H1 (cell line): ENCODE measurements at regions not wholly inside any gene's neighbourhood (a gene's known extent, or its start where the extent isn't known, plus 50 kb on each side); places are given as distances from the start of the nearest gene placed in this dataset.

Experiments used
- CBX8 ChIP-seq: fragments of 300-800, 300-1000 bp; sonication (generic); IDR thresholded peaks from 2 replicates; pipeline ENCODE4 v1.7.1; 2016; ENCODE audit warnings: low read depth, low read length, borderline replicate concordance
- CREB1 ChIP-seq: IDR thresholded peaks from 2 replicates; pipeline ENCODE4 v1.6.1; 2012; ENCODE audit warnings: inconsistent platforms
- GABPA ChIP-seq: IDR thresholded peaks from 2 replicates; pipeline ENCODE4 v1.6.1; 2011; ENCODE audit warnings: mild to moderate bottlenecking, low read length, moderate library complexity, borderline replicate concordance; ENCODE audit not compliant: insufficient read depth
- SUZ12 ChIP-seq: fragments of 200-600 bp; sonication (generic); IDR thresholded peaks from 2 replicates; pipeline ENCODE4 v1.6.1; 2012; ENCODE audit warnings: mild to moderate bottlenecking, inconsistent platforms, low read length, moderate library complexity, mixed read lengths
- TF ChIP-seq, protein P1 (sequence below): fragments of 300-600 bp; sonication (generic); IDR thresholded peaks from 2 replicates; pipeline ENCODE4 v1.7.1; 2012; ENCODE audit warnings: low read length, moderate library complexity, mild to moderate bottlenecking, inconsistent platforms; ENCODE audit not compliant: insufficient replicate concordance

GRCh38 chr2:21856708-21857107, 732.9 kb downstream of the TDRD15 start (continued):
- TF ChIP-seq, protein P1, sequence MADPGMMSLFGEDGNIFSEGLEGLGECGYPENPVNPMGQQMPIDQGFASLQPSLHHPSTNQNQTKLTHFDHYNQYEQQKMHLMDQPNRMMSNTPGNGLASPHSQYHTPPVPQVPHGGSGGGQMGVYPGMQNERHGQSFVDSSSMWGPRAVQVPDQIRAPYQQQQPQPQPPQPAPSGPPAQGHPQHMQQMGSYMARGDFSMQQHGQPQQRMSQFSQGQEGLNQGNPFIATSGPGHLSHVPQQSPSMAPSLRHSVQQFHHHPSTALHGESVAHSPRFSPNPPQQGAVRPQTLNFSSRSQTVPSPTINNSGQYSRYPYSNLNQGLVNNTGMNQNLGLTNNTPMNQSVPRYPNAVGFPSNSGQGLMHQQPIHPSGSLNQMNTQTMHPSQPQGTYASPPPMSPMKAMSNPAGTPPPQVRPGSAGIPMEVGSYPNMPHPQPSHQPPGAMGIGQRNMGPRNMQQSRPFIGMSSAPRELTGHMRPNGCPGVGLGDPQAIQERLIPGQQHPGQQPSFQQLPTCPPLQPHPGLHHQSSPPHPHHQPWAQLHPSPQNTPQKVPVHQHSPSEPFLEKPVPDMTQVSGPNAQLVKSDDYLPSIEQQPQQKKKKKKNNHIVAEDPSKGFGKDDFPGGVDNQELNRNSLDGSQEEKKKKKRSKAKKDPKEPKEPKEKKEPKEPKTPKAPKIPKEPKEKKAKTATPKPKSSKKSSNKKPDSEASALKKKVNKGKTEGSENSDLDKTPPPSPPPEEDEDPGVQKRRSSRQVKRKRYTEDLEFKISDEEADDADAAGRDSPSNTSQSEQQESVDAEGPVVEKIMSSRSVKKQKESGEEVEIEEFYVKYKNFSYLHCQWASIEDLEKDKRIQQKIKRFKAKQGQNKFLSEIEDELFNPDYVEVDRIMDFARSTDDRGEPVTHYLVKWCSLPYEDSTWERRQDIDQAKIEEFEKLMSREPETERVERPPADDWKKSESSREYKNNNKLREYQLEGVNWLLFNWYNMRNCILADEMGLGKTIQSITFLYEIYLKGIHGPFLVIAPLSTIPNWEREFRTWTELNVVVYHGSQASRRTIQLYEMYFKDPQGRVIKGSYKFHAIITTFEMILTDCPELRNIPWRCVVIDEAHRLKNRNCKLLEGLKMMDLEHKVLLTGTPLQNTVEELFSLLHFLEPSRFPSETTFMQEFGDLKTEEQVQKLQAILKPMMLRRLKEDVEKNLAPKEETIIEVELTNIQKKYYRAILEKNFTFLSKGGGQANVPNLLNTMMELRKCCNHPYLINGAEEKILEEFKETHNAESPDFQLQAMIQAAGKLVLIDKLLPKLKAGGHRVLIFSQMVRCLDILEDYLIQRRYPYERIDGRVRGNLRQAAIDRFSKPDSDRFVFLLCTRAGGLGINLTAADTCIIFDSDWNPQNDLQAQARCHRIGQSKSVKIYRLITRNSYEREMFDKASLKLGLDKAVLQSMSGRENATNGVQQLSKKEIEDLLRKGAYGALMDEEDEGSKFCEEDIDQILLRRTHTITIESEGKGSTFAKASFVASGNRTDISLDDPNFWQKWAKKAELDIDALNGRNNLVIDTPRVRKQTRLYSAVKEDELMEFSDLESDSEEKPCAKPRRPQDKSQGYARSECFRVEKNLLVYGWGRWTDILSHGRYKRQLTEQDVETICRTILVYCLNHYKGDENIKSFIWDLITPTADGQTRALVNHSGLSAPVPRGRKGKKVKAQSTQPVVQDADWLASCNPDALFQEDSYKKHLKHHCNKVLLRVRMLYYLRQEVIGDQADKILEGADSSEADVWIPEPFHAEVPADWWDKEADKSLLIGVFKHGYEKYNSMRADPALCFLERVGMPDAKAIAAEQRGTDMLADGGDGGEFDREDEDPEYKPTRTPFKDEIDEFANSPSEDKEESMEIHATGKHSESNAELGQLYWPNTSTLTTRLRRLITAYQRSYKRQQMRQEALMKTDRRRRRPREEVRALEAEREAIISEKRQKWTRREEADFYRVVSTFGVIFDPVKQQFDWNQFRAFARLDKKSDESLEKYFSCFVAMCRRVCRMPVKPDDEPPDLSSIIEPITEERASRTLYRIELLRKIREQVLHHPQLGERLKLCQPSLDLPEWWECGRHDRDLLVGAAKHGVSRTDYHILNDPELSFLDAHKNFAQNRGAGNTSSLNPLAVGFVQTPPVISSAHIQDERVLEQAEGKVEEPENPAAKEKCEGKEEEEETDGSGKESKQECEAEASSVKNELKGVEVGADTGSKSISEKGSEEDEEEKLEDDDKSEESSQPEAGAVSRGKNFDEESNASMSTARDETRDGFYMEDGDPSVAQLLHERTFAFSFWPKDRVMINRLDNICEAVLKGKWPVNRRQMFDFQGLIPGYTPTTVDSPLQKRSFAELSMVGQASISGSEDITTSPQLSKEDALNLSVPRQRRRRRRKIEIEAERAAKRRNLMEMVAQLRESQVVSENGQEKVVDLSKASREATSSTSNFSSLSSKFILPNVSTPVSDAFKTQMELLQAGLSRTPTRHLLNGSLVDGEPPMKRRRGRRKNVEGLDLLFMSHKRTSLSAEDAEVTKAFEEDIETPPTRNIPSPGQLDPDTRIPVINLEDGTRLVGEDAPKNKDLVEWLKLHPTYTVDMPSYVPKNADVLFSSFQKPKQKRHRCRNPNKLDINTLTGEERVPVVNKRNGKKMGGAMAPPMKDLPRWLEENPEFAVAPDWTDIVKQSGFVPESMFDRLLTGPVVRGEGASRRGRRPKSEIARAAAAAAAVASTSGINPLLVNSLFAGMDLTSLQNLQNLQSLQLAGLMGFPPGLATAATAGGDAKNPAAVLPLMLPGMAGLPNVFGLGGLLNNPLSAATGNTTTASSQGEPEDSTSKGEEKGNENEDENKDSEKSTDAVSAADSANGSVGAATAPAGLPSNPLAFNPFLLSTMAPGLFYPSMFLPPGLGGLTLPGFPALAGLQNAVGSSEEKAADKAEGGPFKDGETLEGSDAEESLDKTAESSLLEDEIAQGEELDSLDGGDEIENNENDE: no peak
- TF ChIP-seq SUZ12 (no peak), CREB1 (no peak), GABPA (no peak), CBX8 (no peak)
